HG02642 (cell line): ENCODE measurements at regions not wholly inside any gene's neighbourhood (a gene's known extent, or its start where the extent isn't known, plus 50 kb on each side); places are given as distances from the start of the nearest gene placed in this dataset.
"Not testable (repeated sequence)": the region's sequence is repeated elsewhere in the genome, so short reads cannot be mapped to it uniquely, and the experiment has no call there.

ENCODE experiments used
- ATAC-seq: cut with Tn5 transposase; IDR thresholded peaks from one replicate; pipeline ENCODE4 v1.9.1; 2021; ENCODE audit warnings: mild to moderate bottlenecking; ENCODE audit not compliant: unreplicated experiment, poor library complexity

GRCh38 chr17:53218723-53219122 is 604.0 kb upstream of the KIF2B start:
- no peak for ATAC-seq

- no peak for ATAC-seq
Observed at GRCh38 chr17:53217311-53217710, 605.4 kb upstream of the KIF2B start.

GRCh38 chr17:53208935-53209334 is 613.8 kb upstream of the KIF2B start:
- not testable (repeated sequence) for ATAC-seq

- no peak for ATAC-seq
Observed at GRCh38 chr17:53193044-53193443, 629.7 kb upstream of the KIF2B start.

GRCh38 chr17:53191878-53192277 is 630.8 kb upstream of the KIF2B start:
- ATAC-seq: no peak

- no peak for ATAC-seq
Observed at GRCh38 chr17:53186001-53186400, 636.7 kb upstream of the KIF2B start.

- ATAC-seq: no peak
Observed at GRCh38 chr17:53176629-53177028, 646.1 kb upstream of the KIF2B start.

- no peak for ATAC-seq
Observed at GRCh38 chr17:53168413-53168812, 654.3 kb upstream of the KIF2B start.

GRCh38 chr17:53166731-53167130 is 656.0 kb upstream of the KIF2B start:
- ATAC-seq: no peak

GRCh38 chr17:53150101-53150698 is 672.5 kb upstream of the KIF2B start:
- ATAC-seq: no peak

GRCh38 chr17:53149316-53149715 is 673.4 kb upstream of the KIF2B start:
- no peak for ATAC-seq

- ATAC-seq: no peak
Observed at GRCh38 chr17:53148058-53148457, 674.7 kb upstream of the KIF2B start.

- no peak for ATAC-seq
Observed at GRCh38 chr17:53142890-53143289, 679.8 kb upstream of the KIF2B start.

GRCh38 chr17:53141731-53142130 is 681.0 kb upstream of the KIF2B start:
- no peak for ATAC-seq

GRCh38 chr17:53141280-53141679 is 681.4 kb upstream of the KIF2B start:
- no peak for ATAC-seq

- ATAC-seq: no peak
Observed at GRCh38 chr17:53137869-53138268, 684.9 kb upstream of the KIF2B start.

GRCh38 chr17:53135969-53136368 is 686.8 kb upstream of the KIF2B start:
- ATAC-seq: no peak

GRCh38 chr17:53134548-53134947 is 688.2 kb upstream of the KIF2B start:
- no peak for ATAC-seq

- ATAC-seq: no peak
Observed at GRCh38 chr17:53133876-53134275, 688.9 kb upstream of the KIF2B start.

- ATAC-seq: no peak
Observed at GRCh38 chr17:53129863-53130262, 692.9 kb upstream of the KIF2B start.

- ATAC-seq: no peak
Observed at GRCh38 chr17:53127331-53127730, 695.4 kb upstream of the KIF2B start.

- no peak for ATAC-seq
Observed at GRCh38 chr17:53122966-53123365, 699.8 kb upstream of the KIF2B start.

- ATAC-seq: no peak
Observed at GRCh38 chr17:53119773-53120172, 703.0 kb upstream of the KIF2B start.
